Uterus (tissue), 2 donors: ENCODE measurements at regions not wholly inside any gene's neighbourhood (a gene's known extent, or its start where the extent isn't known, plus 50 kb on each side); places are given as distances from the start of the nearest gene placed in this dataset.

ENCODE experiments used
- CTCF ChIP-seq, 4 experiments: fragments of 200-600 bp in 2 of 4; fragments of 450-650 bp in 2 of 4; sonication (generic) in 2 of 4; IDR thresholded peaks; one replicate each; pipeline ENCODE4 v1.5.1; 2016 to 2019; ENCODE audit warnings: antibody characterized with exemption in 4 of 4, mild to moderate bottlenecking in 2 of 4, moderate library complexity in 1 of 4
- POLR2A ChIP-seq, 2 donors: fragments of 450-650 bp; IDR thresholded peaks; one replicate each; pipeline ENCODE4 v1.6.1; 2016; ENCODE audit warnings: antibody characterized with exemption in 2 of 2, mild to moderate bottlenecking in 1 of 2, moderate library complexity in 1 of 2

DNA sequence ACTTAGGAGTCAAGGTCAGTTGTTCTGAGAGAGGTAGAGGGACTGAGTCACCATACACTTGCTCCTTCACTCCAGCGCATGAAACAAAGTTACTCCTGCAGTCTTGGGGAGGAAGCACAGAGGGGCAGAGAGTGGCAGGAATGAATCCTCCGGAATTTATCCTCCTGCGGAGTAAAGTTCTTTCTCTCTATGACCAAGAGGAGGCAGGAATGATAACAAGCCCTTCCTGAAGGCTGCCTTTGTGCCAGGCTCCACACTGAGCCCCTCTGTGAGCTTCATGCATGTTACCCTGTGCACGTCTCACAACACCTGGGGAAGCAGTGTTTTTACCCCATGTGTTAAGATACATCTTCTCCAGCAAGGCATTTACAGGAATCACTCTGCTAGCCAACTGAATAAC, 458.4 kb downstream of the KLF12 start:
- TF ChIP-seq CTCF (IDR thresholded peaks at IDR 0.05) (no peak), POLR2A (IDR thresholded peaks at IDR 0.05) (no peak)
